ENCODE measurements at regions not wholly inside any gene's neighbourhood (a gene's known extent, or its start where the extent isn't known, plus 50 kb on each side); places are given as distances from the start of the nearest gene placed in this dataset.

- no peak for DNase-seq (ENCODE audit: low spot score)
- H3K4me3 ChIP-seq, result peak overlapping the region; percentile 65 to 68
- no peaks in the 10 kb centered on the region for H3K27me3 ChIP-seq
- H3K9me3 ChIP-seq, result no peaks in the 10 kb centered on the region
- H3K4me1 ChIP-seq, result peaks cover 0 to 15% of the 10 kb centered on the region in 2 donors
- peak overlapping the region; percentile 82 to 89 for H3K27ac ChIP-seq
- H3K36me3 ChIP-seq, result no peaks in the 10 kb centered on the region
- TF ChIP-seq CTCF (IDR thresholded peaks at IDR 0.05), result no peak
Observed at GRCh38 chrX:46447384-46447783, 97.8 kb downstream of the ZNF674 start.

DNA sequence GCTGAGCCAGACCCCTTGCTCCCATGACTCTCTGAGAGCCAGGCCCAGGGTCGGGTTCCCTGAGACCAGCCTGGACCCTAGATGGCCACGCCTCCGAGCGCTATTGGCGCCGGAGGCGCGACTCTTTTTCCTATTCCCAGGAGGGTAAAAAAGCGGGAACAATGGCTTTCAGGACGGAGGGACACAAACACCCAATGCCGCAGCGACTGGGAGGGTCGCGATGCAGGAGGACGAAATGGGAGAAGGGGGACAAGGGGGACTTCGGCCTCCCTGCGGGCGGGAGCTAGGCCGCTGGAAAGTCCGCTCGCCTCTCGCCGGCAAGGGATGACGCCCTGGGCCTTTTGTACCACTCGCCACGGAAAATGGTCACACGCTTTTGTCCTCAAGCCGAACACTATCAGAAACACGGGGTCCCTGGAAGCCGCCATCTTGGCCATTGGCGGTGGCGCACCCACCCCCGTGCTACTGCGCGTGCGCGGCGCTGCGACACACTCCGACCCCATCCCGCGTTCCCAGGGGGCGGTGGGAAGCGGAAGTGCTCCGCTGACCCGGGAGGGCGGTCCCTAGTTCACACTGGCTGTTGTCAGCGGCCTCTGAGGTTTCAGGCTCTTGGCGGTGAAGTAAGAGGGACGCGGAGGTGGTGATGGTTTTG lies 98.4 kb downstream of the ZNF674 start:
- peak; percentile 81 for DNase-seq (ENCODE audit: low spot score)
- Histone ChIP-seq H3K27me3 (no peaks in the 10 kb centered on the region), H3K36me3 (no peaks in the 10 kb centered on the region), H3K9me3 (no peaks in the 10 kb centered on the region), H3K27ac (peak overlapping the region; percentile 82 to 89), H3K4me3 (peak overlapping the region; percentile 65 to 68), H3K4me1 (peaks cover 0 to 15% of the 10 kb centered on the region in 2 donors)
- no peak for TF ChIP-seq CTCF (IDR thresholded peaks at IDR 0.05)

DNA sequence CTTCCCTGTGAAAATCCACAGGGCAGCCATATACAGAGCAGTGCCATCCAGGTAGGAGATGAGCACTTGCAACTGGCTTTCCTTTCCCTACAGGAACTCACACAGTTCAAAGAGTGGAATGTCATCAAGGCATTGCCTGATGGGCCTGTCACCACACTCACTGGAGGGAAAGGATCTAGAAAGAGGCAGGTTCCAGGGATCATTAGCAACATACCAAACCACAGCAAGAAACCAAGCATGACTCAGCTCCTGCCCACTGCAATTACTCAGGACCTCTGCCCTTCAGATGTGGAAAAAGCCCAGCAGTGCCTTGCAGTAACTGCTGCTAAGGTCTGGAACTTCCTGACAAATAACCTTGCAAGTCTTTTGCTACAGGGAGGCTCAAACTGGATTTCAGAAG lies 101.2 kb downstream of the ZNF674 start:
- no peak for DNase-seq (ENCODE audit: low spot score)
- no peak overlapping the region for H3K27ac ChIP-seq

GRCh38 chrX:46436744-46437143 lies 108.5 kb downstream of the ZNF674 start:
- H3K4me1 ChIP-seq, result no peaks in the 10 kb centered on the region
- no peaks in the 10 kb centered on the region for H3K9me3 ChIP-seq
- DNase-seq (ENCODE audit: low spot score), result no peak
- no peaks in the 10 kb centered on the region for H3K27me3 ChIP-seq
- H3K36me3 ChIP-seq, result no peaks in the 10 kb centered on the region
- no peak overlapping the region for H3K27ac ChIP-seq
- H3K4me3 ChIP-seq, result no peak overlapping the region
- no peak for TF ChIP-seq CTCF (IDR thresholded peaks at IDR 0.05)

More for the DNA sequence above, 101.2 kb downstream of the ZNF674 start:
- Histone ChIP-seq H3K27me3 (no peaks in the 10 kb centered on the region), H3K4me1 (peaks cover 0 to 15% of the 10 kb centered on the region in 2 donors), H3K36me3 (no peaks in the 10 kb centered on the region), H3K9me3 (no peaks in the 10 kb centered on the region), H3K4me3 (no peak overlapping the region)
- no peak for TF ChIP-seq CTCF (IDR thresholded peaks at IDR 0.05)

GRCh38 chrX:46433892-46434291 lies 111.3 kb downstream of the ZNF674 start:
- Histone ChIP-seq H3K4me1 (no peaks in the 10 kb centered on the region), H3K27ac (no peak overlapping the region), H3K36me3 (no peaks in the 10 kb centered on the region), H3K9me3 (no peaks in the 10 kb centered on the region), H3K4me3 (no peak overlapping the region), H3K27me3 (no peaks in the 10 kb centered on the region)
- DNase-seq (ENCODE audit: low spot score), result no peak
- no peak for TF ChIP-seq CTCF (IDR thresholded peaks at IDR 0.05)

All from right atrium auricular region (tissue), 2 donors.